WTC11 (cell line): ENCODE measurements at regions not wholly inside any gene's neighbourhood (a gene's known extent, or its start where the extent isn't known, plus 50 kb on each side); places are given as distances from the start of the nearest gene placed in this dataset.

ENCODE experiments used
- CBFB ChIP-seq: sonication (generic); formaldehyde crosslinking; IDR thresholded peaks from 2 replicates; pipeline ENCODE4 v1.8.1; 2022; ENCODE audit warnings: mild to moderate bottlenecking, low read depth, missing genetic modification reagents
- NR1H2 ChIP-seq: sonication (generic); formaldehyde crosslinking; IDR thresholded peaks from 2 replicates; pipeline ENCODE4 v1.9.0; 2021; ENCODE audit warnings: mild to moderate bottlenecking, moderate library complexity, missing genetic modification reagents
- ZBTB21 ChIP-seq: sonication (generic); formaldehyde crosslinking; IDR thresholded peaks from 2 replicates; pipeline ENCODE4 v1.8.1; 2023; ENCODE audit warnings: mild to moderate bottlenecking, missing genetic modification reagents, borderline replicate concordance
- TF ChIP-seq, protein P1 (sequence below): sonication (generic); formaldehyde crosslinking; IDR thresholded peaks from 2 replicates; pipeline ENCODE4 v1.8.1; 2022; ENCODE audit warnings: low read depth, missing genetic modification reagents, borderline replicate concordance
- TF ChIP-seq, protein P2 (sequence below): sonication (generic); formaldehyde crosslinking; IDR thresholded peaks from 2 replicates; pipeline ENCODE4 v1.8.1; 2023; ENCODE audit warnings: mild to moderate bottlenecking, missing genetic modification reagents, moderate library complexity
- TF ChIP-seq, protein P3 (sequence below): fragments of 200-600 bp; IDR thresholded peaks from 2 replicates; pipeline ENCODE4 v1.8.0; 2022; ENCODE audit warnings: antibody characterized with exemption
- TF ChIP-seq, protein P4 (sequence below): sonication (generic); formaldehyde crosslinking; IDR thresholded peaks from 2 replicates; pipeline ENCODE4 v1.8.0; 2022; ENCODE audit warnings: mild to moderate bottlenecking, missing genetic modification reagents

DNA sequence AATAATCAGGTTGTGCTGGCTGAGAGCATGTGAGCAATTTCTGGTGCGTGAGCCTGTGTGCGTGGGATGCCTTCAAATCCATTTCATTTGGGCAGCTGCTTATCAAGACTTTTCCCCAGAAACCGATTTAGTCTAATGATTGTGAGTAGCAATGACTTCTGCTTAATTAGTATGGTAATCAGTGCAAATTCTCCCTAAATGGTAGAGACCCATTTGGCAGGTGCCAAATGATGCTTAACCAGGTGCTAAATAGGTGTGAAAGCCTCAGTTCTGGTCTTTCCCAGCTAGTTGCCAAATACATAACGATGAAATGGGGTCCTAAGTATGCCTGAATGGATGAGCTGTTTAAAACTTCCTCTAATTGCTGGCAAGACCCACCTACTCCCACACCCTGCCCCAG lies 248.4 kb upstream of the CCDC196 start:
- TF ChIP-seq, protein P1, sequence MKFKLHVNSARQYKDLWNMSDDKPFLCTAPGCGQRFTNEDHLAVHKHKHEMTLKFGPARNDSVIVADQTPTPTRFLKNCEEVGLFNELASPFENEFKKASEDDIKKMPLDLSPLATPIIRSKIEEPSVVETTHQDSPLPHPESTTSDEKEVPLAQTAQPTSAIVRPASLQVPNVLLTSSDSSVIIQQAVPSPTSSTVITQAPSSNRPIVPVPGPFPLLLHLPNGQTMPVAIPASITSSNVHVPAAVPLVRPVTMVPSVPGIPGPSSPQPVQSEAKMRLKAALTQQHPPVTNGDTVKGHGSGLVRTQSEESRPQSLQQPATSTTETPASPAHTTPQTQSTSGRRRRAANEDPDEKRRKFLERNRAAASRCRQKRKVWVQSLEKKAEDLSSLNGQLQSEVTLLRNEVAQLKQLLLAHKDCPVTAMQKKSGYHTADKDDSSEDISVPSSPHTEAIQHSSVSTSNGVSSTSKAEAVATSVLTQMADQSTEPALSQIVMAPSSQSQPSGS (CRISPR knock-in tag): no peak
- TF ChIP-seq CBFB (CRISPR knock-in tag) (no peak), NR1H2 (CRISPR knock-in tag) (no peak), ZBTB21 (CRISPR knock-in tag) (no peak)
- TF ChIP-seq, protein P2, sequence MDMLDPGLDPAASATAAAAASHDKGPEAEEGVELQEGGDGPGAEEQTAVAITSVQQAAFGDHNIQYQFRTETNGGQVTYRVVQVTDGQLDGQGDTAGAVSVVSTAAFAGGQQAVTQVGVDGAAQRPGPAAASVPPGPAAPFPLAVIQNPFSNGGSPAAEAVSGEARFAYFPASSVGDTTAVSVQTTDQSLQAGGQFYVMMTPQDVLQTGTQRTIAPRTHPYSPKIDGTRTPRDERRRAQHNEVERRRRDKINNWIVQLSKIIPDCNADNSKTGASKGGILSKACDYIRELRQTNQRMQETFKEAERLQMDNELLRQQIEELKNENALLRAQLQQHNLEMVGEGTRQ: no peak
- TF ChIP-seq, protein P3, sequence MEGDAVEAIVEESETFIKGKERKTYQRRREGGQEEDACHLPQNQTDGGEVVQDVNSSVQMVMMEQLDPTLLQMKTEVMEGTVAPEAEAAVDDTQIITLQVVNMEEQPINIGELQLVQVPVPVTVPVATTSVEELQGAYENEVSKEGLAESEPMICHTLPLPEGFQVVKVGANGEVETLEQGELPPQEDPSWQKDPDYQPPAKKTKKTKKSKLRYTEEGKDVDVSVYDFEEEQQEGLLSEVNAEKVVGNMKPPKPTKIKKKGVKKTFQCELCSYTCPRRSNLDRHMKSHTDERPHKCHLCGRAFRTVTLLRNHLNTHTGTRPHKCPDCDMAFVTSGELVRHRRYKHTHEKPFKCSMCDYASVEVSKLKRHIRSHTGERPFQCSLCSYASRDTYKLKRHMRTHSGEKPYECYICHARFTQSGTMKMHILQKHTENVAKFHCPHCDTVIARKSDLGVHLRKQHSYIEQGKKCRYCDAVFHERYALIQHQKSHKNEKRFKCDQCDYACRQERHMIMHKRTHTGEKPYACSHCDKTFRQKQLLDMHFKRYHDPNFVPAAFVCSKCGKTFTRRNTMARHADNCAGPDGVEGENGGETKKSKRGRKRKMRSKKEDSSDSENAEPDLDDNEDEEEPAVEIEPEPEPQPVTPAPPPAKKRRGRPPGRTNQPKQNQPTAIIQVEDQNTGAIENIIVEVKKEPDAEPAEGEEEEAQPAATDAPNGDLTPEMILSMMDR: no peak
- TF ChIP-seq, protein P4, sequence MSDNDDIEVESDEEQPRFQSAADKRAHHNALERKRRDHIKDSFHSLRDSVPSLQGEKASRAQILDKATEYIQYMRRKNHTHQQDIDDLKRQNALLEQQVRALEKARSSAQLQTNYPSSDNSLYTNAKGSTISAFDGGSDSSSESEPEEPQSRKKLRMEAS (CRISPR knock-in tag): no peak
